Type B pancreatic cell (in vitro differentiated cells): ENCODE measurements at regions not wholly inside any gene's neighbourhood (a gene's known extent, or its start where the extent isn't known, plus 50 kb on each side); places are given as distances from the start of the nearest gene placed in this dataset.
"Not testable (repeated sequence)": the region's sequence is repeated elsewhere in the genome, so short reads cannot be mapped to it uniquely, and the experiment has no call there.

Experiments used
- DNase-seq: peaks from one replicate; pipeline ENCODE4 v3.0.0; 2021; ENCODE audit warnings: mixed read lengths; ENCODE audit not compliant: unreplicated experiment; ENCODE audit errors: extremely low spot score
- H3K27ac Mint-ChIP-seq: 2 replicates; pipeline ENCODE4 v1.8.0; 2021; ENCODE audit warnings: mild to moderate bottlenecking, mixed read lengths
- H3K27me3 Mint-ChIP-seq: 2 replicates; pipeline ENCODE4 v1.8.0; 2021; ENCODE audit warnings: mixed read lengths
- H3K36me3 Mint-ChIP-seq: 2 replicates; pipeline ENCODE4 v1.8.0; 2021; ENCODE audit warnings: mixed read lengths
- H3K4me1 Mint-ChIP-seq: one replicate; pipeline ENCODE4 v1.8.0; 2021; ENCODE audit warnings: mixed read lengths; ENCODE audit not compliant: unreplicated experiment
- H3K4me3 Mint-ChIP-seq: 2 replicates; pipeline ENCODE4 v1.8.0; 2021; ENCODE audit warnings: mild to moderate bottlenecking, mixed read lengths
- H3K9me3 Mint-ChIP-seq: 2 replicates; pipeline ENCODE4 v1.8.0; 2021; ENCODE audit warnings: mixed read lengths

DNA sequence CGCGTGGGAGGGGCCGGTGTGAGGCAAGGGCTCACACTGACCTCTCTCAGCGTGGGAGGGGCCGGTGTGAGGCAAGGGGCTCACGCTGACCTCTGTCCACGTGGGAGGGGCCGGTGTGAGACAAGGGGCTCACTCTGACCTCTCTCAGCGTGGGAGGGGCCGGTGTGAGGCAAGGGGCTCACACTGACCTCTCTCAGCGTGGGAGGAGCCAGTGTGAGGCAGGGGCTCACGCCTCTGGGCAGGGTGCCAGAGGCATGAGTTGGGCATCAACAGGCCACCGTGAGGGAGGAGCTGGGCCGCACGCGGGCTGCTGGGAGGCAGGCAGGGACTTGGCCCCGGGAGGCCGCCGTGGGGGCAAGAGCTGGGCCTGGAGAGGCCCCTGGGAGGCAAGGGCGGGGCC, 91.0 kb downstream of the PLPP2 start:
- H3K4me3 Mint-ChIP-seq, H3K4me1 Mint-ChIP-seq, H3K36me3 Mint-ChIP-seq, H3K9me3 Mint-ChIP-seq, H3K27me3 Mint-ChIP-seq, H3K27ac Mint-ChIP-seq: not testable (repeated sequence)
- DNase-seq, result peak; percentile 40
